Endometrium (tissue), 2 donors: ENCODE measurements at regions not wholly inside any gene's neighbourhood (a gene's known extent, or its start where the extent isn't known, plus 50 kb on each side); places are given as distances from the start of the nearest gene placed in this dataset.
"Not testable (repeated sequence)": the region's sequence is repeated elsewhere in the genome, so short reads cannot be mapped to it uniquely, and the experiment has no call there.

ENCODE experiments used
- FAIRE-seq: peaks from 2 replicates; lab custom pipeline; 2012; peaks lifted over from hg19 to GRCh38; lab: Jason Lieb, UNC
- donor health status: control.
- donor health status: control.

DNA sequence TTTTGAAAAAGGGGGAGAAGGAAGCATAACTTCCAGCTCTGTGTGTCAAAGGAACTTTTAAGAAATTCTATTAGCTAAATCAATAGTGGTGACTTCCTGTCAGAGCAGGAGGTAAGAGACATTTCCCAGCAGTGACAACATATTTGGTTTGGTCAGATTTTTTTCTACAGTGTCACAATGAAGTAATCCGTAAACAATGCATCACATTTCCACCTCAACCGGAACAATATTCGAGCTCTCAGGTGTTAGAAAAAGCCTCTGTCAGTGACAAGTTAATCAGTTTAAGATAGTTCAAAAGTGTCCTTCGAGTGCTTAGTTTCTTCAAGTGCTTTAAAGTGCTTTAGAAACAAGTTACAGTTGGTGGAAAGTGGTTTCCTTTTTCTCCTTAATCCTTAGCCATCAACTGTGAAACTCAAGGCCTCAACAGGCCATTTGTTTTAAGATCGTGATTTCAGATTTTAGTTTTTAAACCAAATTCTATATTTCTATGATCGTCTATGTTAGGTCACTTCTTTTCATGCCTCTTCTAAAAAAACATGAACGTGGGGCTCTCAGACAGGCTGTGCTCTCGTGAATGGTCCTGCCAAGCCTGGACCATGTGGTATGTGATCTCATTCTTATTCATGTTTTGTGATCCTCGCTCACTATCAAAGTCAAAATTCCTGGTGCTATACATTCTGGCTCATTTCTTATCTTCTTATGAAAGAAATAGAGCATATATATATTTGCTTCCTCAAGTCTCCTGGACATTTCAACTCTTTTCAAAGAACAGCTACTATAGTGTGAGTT lies 181.9 kb upstream of the HMHB1 start:
- FAIRE-seq: no peak

DNA sequence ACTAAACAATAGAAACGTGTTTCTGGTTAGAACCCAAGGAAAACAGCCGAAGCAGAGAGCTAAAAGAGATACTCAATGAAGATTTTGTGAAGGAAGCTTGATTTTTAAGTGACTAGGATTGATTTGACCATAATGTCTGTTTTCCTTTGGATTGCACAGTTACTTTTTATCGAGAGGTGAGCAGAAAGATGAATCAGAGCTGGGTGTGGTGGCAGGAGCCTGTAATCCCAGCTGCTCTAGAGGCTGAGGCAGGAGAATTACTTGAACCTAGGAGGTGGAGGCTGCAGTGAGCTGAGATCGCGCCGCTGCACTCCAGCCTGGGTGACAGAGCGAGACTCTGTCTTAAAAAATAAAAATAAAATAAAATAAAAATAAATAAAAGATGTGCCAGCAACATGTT lies 186.9 kb upstream of the HMHB1 start:
- not testable (repeated sequence) for FAIRE-seq

- FAIRE-seq: no peak
Measured at GRCh38 chr5:143624465-143624864, 187.5 kb upstream of the HMHB1 start.

GRCh38 chr5:143619040-143619439 lies 192.9 kb upstream of the HMHB1 start:
- no peak for FAIRE-seq

- no peak for FAIRE-seq
Measured at GRCh38 chr5:143618141-143618540, 193.8 kb upstream of the HMHB1 start.

DNA sequence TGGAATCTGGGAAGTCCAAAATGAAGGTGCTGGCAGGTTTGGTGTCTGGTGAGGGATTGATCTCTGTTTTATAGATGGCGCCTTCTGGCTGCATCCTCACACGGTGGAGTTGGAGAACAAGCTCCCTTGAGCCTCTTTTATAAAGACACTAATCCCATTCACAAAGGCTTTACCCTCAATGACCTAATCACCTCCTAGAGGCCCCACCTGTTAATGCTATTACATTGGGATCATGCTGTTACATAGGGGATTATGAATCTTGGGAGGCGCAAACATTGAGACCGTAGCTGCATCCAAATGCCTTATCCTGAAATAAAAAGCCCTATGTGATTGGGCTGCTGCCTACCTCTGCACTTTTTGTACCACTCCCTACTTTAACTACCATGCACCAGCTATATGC lies 197.1 kb upstream of the HMHB1 start:
- FAIRE-seq: no peak

DNA sequence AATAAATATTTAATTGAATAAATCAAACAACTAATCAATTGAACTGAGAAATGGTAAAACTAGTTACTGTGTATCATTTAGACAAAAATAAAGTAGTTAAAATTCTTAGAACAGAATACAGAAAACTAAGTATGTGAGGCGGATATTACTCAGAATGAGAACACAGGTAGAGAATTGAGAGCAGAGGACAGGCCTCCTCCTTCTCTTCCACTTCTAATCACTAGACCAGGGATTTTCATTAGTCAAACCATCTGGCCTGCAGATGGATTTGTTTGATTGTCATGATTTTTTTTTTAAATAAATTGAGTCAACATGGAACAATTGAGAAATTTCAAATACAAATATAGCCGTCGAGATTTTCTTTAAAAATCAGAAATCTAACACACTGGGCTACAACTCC lies 198.6 kb upstream of the HMHB1 start:
- no peak for FAIRE-seq

- FAIRE-seq: no peak
Measured at GRCh38 chr5:143610946-143611345, 201.0 kb upstream of the HMHB1 start.

DNA sequence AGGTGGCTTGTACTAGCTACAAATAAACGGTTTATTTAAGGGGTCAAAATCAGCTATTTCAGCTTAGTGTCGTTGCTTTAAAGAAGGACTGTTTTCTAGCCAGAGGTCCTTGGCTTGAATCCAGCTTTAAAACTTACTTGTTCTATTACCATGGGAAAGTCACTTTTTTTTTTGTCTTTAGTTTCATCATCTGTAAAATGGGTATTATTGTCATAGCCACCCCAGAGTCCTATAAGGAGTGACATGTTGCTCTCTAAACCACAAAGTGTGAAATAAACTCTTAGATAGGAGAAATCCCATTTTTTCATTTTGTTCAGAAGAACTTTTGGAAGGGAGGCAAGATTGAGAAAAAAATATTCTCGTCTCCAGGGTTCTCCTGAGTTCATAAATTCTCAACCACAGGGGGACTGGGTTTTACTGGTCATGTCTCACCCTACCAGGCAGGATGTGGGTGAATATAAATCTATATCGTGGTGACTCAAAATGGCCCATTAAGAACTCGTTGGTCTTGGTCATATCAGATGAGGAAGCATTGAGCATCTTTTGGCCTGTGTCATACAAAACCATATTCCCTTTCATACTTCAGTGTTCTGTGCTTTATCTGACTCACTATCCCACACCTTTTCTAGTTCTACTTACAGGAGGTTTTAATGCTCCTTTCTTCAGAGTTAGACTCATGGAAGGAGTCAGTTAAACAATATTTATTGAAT lies 202.7 kb upstream of the NR3C1 start:
- no peak for FAIRE-seq

GRCh38 chr5:143605403-143606005 lies 202.0 kb upstream of the NR3C1 start:
- no peak for FAIRE-seq

DNA sequence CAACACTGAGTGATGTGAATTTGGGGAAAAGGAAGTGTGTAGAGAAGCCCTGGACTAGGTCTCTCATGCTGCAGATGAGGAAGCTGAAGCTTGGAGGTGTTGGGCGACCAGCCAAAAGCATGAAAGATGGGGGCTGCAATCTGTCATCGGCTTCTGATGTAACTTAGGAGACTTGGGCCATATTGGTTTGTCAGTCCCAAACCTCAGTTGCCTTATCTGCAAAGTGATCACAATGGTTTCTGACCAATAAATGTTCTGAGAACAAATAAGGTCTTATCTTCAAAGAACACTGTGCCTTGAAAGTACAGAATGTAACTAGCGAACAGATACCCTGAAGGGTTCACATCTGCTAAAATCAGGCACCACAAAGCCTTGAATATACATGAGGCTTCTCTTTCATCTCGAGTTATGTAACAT lies 198.4 kb upstream of the NR3C1 start:
- FAIRE-seq: no peak

DNA sequence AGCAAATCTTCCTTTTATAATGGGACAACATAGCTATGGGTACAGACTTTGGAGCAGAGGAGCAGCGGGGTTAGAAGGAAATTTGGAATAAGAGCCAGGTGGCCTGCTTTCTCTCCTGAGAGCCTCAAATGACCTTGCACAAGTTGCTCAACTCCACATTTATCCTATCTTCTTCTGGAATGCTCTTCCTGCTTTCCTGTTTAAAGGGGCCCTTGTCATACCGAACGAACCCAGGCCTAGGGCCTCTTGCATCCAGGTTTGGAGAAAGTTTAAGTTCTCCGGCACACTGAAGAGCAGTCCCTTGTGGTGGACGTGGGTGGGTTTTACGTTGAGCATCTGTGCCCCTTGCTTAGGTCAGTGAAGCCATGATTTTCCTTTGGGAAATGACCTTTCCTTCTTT lies 197.9 kb upstream of the NR3C1 start:
- FAIRE-seq: no peak

GRCh38 chr5:143600396-143601075 lies 197.1 kb upstream of the NR3C1 start:
- FAIRE-seq: no peak

DNA sequence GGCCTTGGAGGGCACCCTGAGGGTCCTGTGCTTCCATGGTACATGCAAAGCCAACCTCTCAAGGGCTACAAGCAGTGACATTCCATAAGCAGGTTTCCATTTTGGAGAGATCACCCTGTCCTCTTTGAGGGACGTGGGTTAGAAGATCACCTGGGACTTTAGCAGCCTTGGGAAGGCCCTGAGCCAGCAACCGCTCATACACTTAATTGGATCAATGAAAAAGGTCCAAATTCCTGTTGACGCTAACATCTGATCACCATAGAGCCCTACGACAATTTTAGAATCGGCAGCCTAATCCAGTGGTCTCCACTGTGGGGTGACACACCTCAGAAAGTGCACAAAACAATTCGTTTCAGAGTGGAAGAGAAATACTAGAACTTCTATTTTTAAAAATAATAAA lies 196.0 kb upstream of the NR3C1 start:
- no peak for FAIRE-seq

DNA sequence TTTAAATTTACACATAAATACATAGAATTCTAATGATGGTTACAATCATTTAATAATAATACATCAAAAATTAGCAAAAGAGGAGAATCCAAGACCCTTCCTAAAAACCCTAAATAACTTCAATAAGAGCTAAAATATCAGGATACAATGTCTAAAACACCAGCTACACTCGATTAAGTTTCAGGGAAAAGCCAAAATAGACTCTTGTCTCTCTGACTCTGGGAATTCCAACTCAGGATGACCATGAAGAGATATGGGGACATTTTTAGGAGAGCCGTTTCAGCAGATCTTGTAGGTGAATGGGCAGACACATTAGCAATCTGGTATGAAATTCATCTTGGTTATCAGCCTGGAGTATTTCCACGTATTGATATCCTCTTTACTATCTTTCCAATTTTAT lies 193.3 kb upstream of the NR3C1 start:
- FAIRE-seq: no peak

DNA sequence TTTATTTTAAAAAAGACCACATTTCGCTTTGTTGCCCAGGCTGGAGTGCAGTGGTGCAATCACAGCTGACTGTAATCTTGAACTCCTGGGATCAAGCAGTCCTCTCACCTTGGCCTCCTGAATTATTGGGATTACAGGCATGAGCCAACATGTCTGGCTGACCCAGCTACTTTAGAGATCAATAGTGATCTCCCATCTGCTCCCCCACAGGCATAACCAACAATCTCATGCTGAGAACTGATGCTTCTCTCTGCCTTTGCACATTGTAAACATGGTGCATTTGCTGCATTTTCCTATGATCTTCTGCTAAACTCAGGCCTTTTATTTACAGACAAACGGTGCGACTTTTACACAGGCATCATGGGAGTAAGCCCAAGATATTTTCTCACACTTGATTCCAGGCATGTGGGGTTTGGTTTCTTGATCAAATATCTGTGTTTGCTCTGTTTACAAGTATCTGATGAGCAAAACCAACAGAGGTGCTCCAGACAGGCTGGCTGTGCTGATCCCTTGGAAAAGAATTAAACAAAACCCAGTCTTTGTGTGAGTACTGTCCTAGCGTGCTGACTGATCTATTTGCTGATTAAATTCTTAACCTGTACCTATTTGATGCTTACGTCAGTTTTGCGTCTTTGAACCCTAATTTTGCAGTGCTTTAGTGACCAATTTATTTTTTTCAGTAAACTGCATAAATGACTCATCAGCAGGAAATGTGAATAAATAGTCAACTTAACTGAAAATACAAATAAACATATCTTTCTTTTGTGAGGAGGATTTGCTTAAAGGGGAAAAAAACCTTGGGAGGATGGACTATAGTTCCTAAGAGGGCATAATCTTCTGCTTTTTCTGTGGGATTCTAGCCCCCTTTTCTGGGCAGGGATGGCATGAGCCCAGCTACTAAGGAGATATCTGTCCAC lies 191.7 kb upstream of the NR3C1 start:
- no peak for FAIRE-seq

GRCh38 chr5:143593723-143594122 lies 190.2 kb upstream of the NR3C1 start:
- FAIRE-seq: no peak

DNA sequence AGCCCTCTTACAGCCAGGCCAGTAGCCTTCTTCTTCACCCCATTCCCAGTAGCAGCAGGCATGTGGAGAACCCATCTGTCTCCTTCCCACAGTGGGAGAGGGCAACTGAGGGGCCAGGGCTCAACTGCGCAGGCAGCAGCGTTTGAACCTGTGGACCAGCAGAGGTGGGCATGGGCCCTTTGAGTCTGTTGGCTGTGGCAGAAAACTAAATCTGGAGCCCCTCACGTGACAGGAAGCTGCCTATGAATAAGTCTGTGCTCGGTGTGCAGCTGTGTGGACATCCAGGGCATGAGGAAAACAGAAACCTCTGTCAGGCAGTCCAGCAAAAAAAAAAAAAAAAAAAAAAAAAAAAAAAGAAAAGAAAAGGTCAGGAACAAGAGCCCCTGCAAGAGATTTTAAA lies 189.2 kb upstream of the NR3C1 start:
- FAIRE-seq: no peak

- no peak for FAIRE-seq
Measured at GRCh38 chr5:143588933-143589662, 185.6 kb upstream of the NR3C1 start.

- FAIRE-seq: not testable (repeated sequence)
Measured at GRCh38 chr5:143588121-143588520, 184.6 kb upstream of the NR3C1 start.

GRCh38 chr5:143586781-143587362 lies 183.4 kb upstream of the NR3C1 start:
- no peak for FAIRE-seq
